Naive thymus-derived CD4-positive, alpha-beta T cell (primary cell): ENCODE measurements at regions not wholly inside any gene's neighbourhood (a gene's known extent, or its start where the extent isn't known, plus 50 kb on each side); places are given as distances from the start of the nearest gene placed in this dataset.

Experiments used
- ATAC-seq: fragments of 150-1000 bp; cut with Tn5 transposase; 2 replicates; pipeline ENCODE4 v1.10.0; 2021; ENCODE audit warnings: mild to moderate bottlenecking, moderate library complexity
- CTCF ChIA-PET: fragments of 350-600 bp; sonication (Branson Sonifier 250); formaldehyde crosslinking; loops from one replicate; lab custom pipeline; 2021; ENCODE audit warnings: antibody characterized with exemption; lab: Charles Lee
- POLR2A ChIA-PET: fragments of 350-600 bp; sonication (Branson Sonifier 250); formaldehyde crosslinking; loops from one replicate; lab custom pipeline; 2021; ENCODE audit warnings: antibody characterized with exemption, inconsistent platforms; lab: Charles Lee
- DNase-seq, 9 donors: peaks; one replicate each; pipeline versions ENCODE4 v3.0.0 to v3.0.0-alpha.2; 2020 to 2022; ENCODE audit warnings: mixed read lengths in 1 of 9
- H3K27ac ChIP-seq: one replicate; pipeline ENCODE4 v1.7.0; 2013; ENCODE audit warnings: mild to moderate bottlenecking, low read depth, low read length, moderate library complexity
- H3K27me3 ChIP-seq, 2 donors: one replicate each; pipeline ENCODE4 v1.7.0; 2013; ENCODE audit warnings: low read length in 2 of 2, mild to moderate bottlenecking in 2 of 2, moderate library complexity in 2 of 2; ENCODE audit not compliant: control insufficient read depth in 2 of 2, insufficient read depth in 2 of 2
- H3K36me3 ChIP-seq, 3 experiments: 1 replicate in 2 of 3; 2 replicates in 1 of 3; pipeline ENCODE4 v1.7.0; 2013; ENCODE audit warnings: low read length in 3 of 3, mild to moderate bottlenecking in 3 of 3, moderate library complexity in 1 of 3; ENCODE audit not compliant: insufficient read depth in 3 of 3, control insufficient read depth in 2 of 3
- H3K4me1 ChIP-seq, 2 donors: one replicate each; pipeline ENCODE4 v1.7.0; 2013; ENCODE audit warnings: low read length in 2 of 2, mild to moderate bottlenecking in 2 of 2, moderate library complexity in 1 of 2; ENCODE audit not compliant: control insufficient read depth in 2 of 2, insufficient read depth in 2 of 2
- H3K4me3 ChIP-seq: 2 replicates; pipeline ENCODE4 v1.7.0; 2013; ENCODE audit warnings: mild to moderate bottlenecking, low read length
- H3K9me3 ChIP-seq, 3 experiments: 1 replicate in 2 of 3; 2 replicates in 1 of 3; pipeline ENCODE4 v1.7.0; 2013; ENCODE audit warnings: low read length in 3 of 3; ENCODE audit not compliant: control insufficient read depth in 2 of 3
- H3K27ac Mint-ChIP-seq, 9 donors: one replicate each; pipeline ENCODE4 v1.8.0; 2020 to 2022; ENCODE audit warnings: mixed read lengths in 9 of 9, mild to moderate bottlenecking in 8 of 9, moderate library complexity in 5 of 9, inconsistent platforms in 2 of 9
- H3K27me3 Mint-ChIP-seq, 5 donors: one replicate each; pipeline ENCODE4 v1.8.0; 2021 to 2022; ENCODE audit warnings: mixed read lengths in 5 of 5, mild to moderate bottlenecking in 1 of 5
- H3K36me3 Mint-ChIP-seq, 5 donors: one replicate each; pipeline ENCODE4 v1.8.0; 2020 to 2022; ENCODE audit warnings: mixed read lengths in 5 of 5, mild to moderate bottlenecking in 3 of 5, inconsistent platforms in 1 of 5
- H3K4me1 Mint-ChIP-seq, 7 donors: one replicate each; pipeline ENCODE4 v1.8.0; 2020 to 2022; ENCODE audit warnings: mixed read lengths in 7 of 7, mild to moderate bottlenecking in 3 of 7, inconsistent platforms in 1 of 7
- H3K4me3 Mint-ChIP-seq, 10 donors: one replicate each; pipeline ENCODE4 v1.8.0; 2020 to 2022; ENCODE audit warnings: mild to moderate bottlenecking in 10 of 10, mixed read lengths in 10 of 10, moderate library complexity in 6 of 10, inconsistent platforms in 2 of 10
- H3K9me3 Mint-ChIP-seq, 11 donors: one replicate each; pipeline ENCODE4 v1.8.0; 2020 to 2022; ENCODE audit warnings: mixed read lengths in 11 of 11, mild to moderate bottlenecking in 4 of 11, inconsistent platforms in 1 of 11, moderate library complexity in 1 of 11
- intact Hi-C, 2 donors: fragments of 100-400 bp; cut with micrococcal nuclease; formaldehyde crosslinking; loops; one replicate each; pipeline ENCODE4 v1.15.1; 2023

GRCh38 chr10:3491571-3491970 lies 293.4 kb downstream of the KLF6 start:
- Histone ChIP-seq H3K27ac (no peak overlapping the region), H3K9me3 (peaks cover 0 to 6% (median 0%) of the 10 kb centered on the region in 3 experiments), H3K4me3 (no peak overlapping the region), H3K4me1 (no peaks in the 10 kb centered on the region), H3K27me3 (no peaks in the 10 kb centered on the region), H3K36me3 (no peaks in the 10 kb centered on the region)
- ATAC-seq (no peak), DNase-seq (no peak)
- intact Hi-C loops: no loop called here
- CTCF ChIA-PET: no interaction called here
- Mint-ChIP-seq H3K36me3 (peaks cover 0 to 8% (median 4%) of the 10 kb centered on the region in 5 donors), H3K27ac (no peak overlapping the region), H3K4me3 (no peak overlapping the region), H3K27me3 (peaks cover 14 to 42% (median 21%) of the 10 kb centered on the region in 5 donors), H3K9me3 (peaks cover 0 to 29% (median 13%) of the 10 kb centered on the region in 11 donors), H3K4me1 (peaks cover 0 to 2% (median 0%) of the 10 kb centered on the region in 7 donors)
- POLR2A ChIA-PET: no interaction called here

- Mint-ChIP-seq H3K27me3 (peaks cover 0 to 21% (median 6%) of the 10 kb centered on the region in 5 donors), H3K9me3 (peaks cover 0 to 29% (median 13%) of the 10 kb centered on the region in 11 donors), H3K36me3 (peaks cover 0 to 8% (median 4%) of the 10 kb centered on the region in 5 donors), H3K4me1 (peaks cover 10 to 21% (median 12%) of the 10 kb centered on the region in 7 donors), H3K4me3 (no peak overlapping the region), H3K27ac (peak overlapping the region in 2 of 9 donors; percentile 15 to 16)
- H3K27me3 ChIP-seq: no peaks in the 10 kb centered on the region
- ChIA-PET POLR2A (no interaction called here), CTCF (no interaction called here)
- H3K4me3 ChIP-seq: no peak overlapping the region
- no peaks in the 10 kb centered on the region for H3K36me3 ChIP-seq
- H3K27ac ChIP-seq: no peak overlapping the region
- H3K9me3 ChIP-seq: peaks cover 0 to 6% (median 0%) of the 10 kb centered on the region in 3 experiments
- intact Hi-C loops: no loop called here
- peaks cover 0 to 13% of the 10 kb centered on the region in 2 donors for H3K4me1 ChIP-seq
- DNase-seq (no peak), ATAC-seq (no peak)
Observed at GRCh38 chr10:3487228-3487627, 297.8 kb downstream of the KLF6 start.

DNA sequence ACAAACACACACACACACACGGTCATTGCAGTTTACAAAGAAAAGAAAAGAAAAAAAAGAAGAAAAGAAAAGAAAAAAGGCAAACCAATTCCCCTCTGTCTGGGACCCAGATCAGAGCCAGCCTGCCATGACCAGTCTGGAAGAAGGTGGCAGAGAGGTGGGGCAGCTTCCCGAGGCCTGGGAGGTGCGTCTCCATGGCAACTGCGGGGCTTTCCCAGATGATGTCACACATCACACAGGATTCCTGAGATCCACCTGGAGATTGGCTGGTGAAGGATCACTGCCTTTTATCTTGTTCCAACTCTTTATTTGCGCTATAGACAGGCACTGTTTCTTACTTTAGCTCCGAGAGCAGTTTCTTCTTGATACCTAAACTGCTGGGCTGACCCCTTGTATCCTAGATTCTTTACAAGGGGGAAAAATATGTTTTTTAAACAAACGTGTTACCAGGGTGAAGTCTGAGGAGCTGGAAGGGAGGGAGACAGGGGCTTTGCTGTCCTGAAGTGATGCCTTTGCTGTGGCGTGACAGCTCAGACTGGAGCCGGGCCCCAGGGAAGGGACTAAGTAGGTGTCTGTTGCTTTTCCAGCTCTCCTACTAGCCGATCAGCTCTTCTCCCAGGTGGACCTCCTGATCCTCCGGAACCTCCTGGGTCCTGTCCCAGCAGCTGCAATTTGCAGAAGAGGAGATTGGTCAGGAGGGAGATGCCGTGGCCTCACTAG lies 298.5 kb downstream of the KLF6 start:
- Mint-ChIP-seq H3K27me3 (peaks cover 4 to 23% (median 6%) of the 10 kb centered on the region in 5 donors), H3K4me1 (peaks cover 10 to 21% (median 12%) of the 10 kb centered on the region in 7 donors), H3K9me3 (peaks cover 0 to 29% (median 13%) of the 10 kb centered on the region in 11 donors), H3K36me3 (peaks cover 0 to 8% (median 4%) of the 10 kb centered on the region in 5 donors), H3K4me3 (no peak overlapping the region), H3K27ac (no peak overlapping the region)
- peaks cover 0 to 6% (median 0%) of the 10 kb centered on the region in 3 experiments for H3K9me3 ChIP-seq
- POLR2A ChIA-PET: no interaction called here
- no peak for ATAC-seq
- H3K36me3 ChIP-seq: no peaks in the 10 kb centered on the region
- H3K27me3 ChIP-seq: no peaks in the 10 kb centered on the region
- CTCF ChIA-PET: no interaction called here
- intact Hi-C loops: no loop called here
- peaks cover 0 to 13% of the 10 kb centered on the region in 2 donors for H3K4me1 ChIP-seq
- no peak overlapping the region for H3K4me3 ChIP-seq
- no peak for DNase-seq
- no peak overlapping the region for H3K27ac ChIP-seq

DNA sequence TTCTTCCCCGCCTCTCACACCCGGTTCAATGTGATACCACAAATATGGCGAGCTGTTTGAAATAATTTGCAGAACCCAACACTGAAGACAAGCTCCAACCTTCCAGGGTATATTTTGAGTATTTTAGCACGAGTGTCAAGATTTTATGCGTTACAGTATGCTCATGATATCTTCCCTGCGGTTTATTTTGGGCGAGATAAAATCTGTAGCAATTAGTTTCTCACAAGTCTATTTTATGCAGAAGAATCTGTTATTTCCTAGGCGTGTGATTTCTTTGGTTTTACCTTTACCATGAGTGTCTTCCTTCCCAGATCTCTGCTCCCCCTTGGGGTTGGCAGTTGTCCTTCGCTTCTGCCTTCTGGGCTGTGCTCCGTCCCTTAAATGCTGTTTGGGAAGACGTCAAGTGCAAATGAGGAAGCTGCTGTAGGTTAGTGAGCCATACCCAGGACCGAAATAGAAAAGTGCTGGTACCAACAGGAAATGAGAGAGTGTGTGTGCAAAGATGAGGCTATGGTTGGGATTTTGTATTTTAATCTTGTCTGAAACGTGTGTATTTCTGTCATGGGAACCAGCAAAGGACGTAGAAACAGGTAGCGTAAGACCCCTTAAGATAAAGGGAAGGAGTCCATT lies 299.8 kb downstream of the KLF6 start:
- H3K27me3 ChIP-seq: no peaks in the 10 kb centered on the region
- ChIA-PET POLR2A (interaction anchor here (0.6 kb wide), 1 partner anchor 299 kb away, joined by 3 read pairs; no protein-coding TSS in a partner anchor), CTCF (no interaction called here)
- H3K4me3 ChIP-seq: no peak overlapping the region
- peak overlapping the region in 8 of 9 donors; percentile 0 to 44 (median 7) for H3K27ac Mint-ChIP-seq
- H3K36me3 ChIP-seq: no peaks in the 10 kb centered on the region
- peaks cover 10 to 22% (median 12%) of the 10 kb centered on the region in 7 donors for H3K4me1 Mint-ChIP-seq
- peaks cover 0 to 22% (median 11%) of the 10 kb centered on the region in 11 donors for H3K9me3 Mint-ChIP-seq
- ATAC-seq (peak; percentile 77), DNase-seq (peak in 1 of 9 donors; percentile 12)
- H3K36me3 Mint-ChIP-seq: peaks cover 0 to 8% (median 3%) of the 10 kb centered on the region in 5 donors
- peaks cover 0 to 13% of the 10 kb centered on the region in 2 donors for H3K4me1 ChIP-seq
- peaks cover 4 to 22% (median 9%) of the 10 kb centered on the region in 5 donors for H3K27me3 Mint-ChIP-seq
- H3K4me3 Mint-ChIP-seq: peak overlapping the region; percentile 28 to 78 (median 52)
- no peak overlapping the region for H3K27ac ChIP-seq
- intact Hi-C loops: no loop called here
- H3K9me3 ChIP-seq: peaks cover 0 to 6% (median 0%) of the 10 kb centered on the region in 3 experiments

DNA sequence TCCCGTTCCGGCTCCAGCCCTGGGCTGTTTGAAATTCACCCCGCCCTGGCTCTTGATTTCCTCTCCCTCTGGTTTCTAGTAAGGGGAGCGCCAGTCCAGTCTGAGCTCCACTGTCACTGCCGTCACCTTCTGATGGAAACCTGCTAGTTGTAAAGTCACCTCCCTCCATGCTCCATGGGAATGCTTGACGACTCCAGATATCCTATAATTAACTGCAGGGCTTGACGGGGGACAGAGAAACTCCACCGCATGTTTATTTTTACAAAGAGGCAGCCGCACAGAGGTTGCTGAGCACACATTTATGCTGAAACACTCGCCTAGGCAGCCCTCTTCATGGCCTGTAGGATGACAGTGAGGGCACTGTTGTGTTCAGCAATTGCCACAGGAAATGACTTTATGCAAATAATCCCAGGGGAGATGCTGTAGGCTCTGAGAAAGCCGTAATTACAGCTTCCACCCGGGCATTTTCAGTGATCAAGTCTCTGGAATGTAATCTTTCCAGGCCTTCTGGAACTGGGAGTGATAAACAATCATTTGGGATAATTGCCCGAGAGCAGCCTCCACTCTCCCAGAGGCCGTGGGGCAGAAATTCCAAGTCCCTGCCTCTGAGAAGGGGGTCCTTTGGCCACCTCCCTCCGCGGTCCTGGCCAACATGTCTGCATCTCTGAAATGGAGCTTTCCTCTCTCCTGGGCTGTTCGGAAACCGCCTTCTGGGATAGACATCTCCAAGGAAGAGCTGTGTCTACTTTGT lies 300.5 kb downstream of the KLF6 start:
- H3K9me3 ChIP-seq: peaks cover 0 to under 1% (median 0%) of the 10 kb centered on the region in 3 experiments
- no peaks in the 10 kb centered on the region for H3K36me3 ChIP-seq
- no peak overlapping the region for H3K27ac ChIP-seq
- no peaks in the 10 kb centered on the region for H3K27me3 ChIP-seq
- Mint-ChIP-seq H3K9me3 (peaks cover 0 to 15% (median 8%) of the 10 kb centered on the region in 11 donors), H3K27me3 (peaks cover 4 to 19% (median 9%) of the 10 kb centered on the region in 5 donors), H3K36me3 (peaks cover 0 to 8% (median 0%) of the 10 kb centered on the region in 5 donors), H3K4me1 (peaks cover 10 to 26% (median 12%) of the 10 kb centered on the region in 7 donors), H3K27ac (peak overlapping the region in 5 of 9 donors; percentile 0 to 44 (median 16)), H3K4me3 (peak overlapping the region in 6 of 10 donors; percentile 28 to 77 (median 52))
- intact Hi-C loops: loop anchor here in 1 of 2 donors (1.0 kb wide), 1 partner anchor 9 kb away; no protein-coding TSS in a partner anchor
- no peak for ATAC-seq
- peaks cover 0 to 13% of the 10 kb centered on the region in 2 donors for H3K4me1 ChIP-seq
- ChIA-PET POLR2A (interaction anchor here (0.6 kb wide), 1 partner anchor 299 kb away, joined by 3 read pairs; no protein-coding TSS in a partner anchor), CTCF (no interaction called here)
- no peak for DNase-seq
- no peak overlapping the region for H3K4me3 ChIP-seq
